ENCODE measurements at regions not wholly inside any gene's neighbourhood (a gene's known extent, or its start where the extent isn't known, plus 50 kb on each side); places are given as distances from the start of the nearest gene placed in this dataset.

DNA sequence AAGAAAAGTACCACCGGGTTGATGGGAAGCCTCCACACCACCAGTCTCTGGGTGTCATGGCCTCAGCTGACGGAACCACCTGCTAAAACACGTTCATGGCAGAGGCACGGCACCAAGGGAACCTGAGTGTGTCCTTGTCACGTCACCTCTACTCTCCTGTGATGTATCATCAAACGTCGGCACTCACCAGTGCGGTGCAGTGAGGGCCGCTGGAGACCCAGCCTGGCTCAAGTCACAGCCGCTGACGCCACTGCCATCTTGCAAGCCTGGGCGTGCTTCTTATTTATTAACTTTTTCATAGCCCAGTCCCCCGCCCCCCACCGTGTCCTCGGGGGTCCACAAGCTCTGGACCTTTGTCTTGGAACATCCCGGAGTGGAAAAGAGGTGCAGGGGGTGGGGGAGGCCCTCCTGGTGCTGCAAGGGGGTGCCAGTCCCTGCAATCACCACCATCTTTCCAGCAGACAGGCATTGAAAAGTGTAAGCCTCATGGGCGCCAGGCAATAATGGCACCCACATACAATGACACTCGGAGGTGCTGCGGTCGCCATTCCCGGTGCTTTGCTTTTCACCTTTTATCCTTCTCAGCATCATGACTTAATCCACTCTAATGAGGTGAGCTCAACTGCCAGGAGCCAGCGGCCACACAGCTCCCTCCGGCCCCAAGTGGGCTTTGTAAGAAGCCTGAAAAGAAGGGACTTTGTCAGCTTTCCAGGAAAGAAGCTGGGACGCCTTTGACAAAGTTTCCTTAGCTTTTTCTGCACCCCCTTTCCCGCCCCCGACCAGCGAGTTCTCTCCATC lies 202.3 kb upstream of the IRX1 start:
- no peak for DNase-seq

GRCh38 chr5:3392306-3392939 lies 203.2 kb upstream of the IRX1 start:
- DNase-seq: no peak

- no peak for DNase-seq
Measured at GRCh38 chr5:3391210-3391609, 204.4 kb upstream of the IRX1 start.

DNA sequence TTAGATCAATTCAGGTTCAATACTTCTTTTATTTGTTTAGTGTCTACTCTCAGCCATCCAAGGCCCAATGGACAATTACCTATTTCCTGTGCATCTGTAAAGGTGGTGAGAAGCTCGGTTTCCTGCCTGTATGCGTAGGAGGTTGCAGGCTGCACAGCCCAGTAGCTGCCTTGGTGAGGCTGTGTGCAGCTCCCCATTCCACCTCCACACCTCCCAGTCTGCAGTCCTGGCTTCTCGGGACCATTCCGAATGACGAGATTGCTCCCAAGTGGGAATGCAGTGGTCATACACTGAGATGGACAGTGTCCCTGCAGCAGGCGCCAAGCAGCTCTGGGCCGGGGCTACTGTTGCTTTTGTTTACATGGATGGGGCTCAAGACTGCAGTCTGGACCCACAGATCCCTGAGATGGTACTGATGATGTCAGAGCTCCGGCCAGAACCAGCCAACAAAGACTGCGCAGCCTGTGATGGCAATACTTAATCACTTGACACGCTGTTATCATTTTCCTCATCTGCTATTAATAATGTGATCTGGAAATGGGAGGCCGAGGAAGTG lies 206.1 kb upstream of the IRX1 start:
- no peak for DNase-seq

DNA sequence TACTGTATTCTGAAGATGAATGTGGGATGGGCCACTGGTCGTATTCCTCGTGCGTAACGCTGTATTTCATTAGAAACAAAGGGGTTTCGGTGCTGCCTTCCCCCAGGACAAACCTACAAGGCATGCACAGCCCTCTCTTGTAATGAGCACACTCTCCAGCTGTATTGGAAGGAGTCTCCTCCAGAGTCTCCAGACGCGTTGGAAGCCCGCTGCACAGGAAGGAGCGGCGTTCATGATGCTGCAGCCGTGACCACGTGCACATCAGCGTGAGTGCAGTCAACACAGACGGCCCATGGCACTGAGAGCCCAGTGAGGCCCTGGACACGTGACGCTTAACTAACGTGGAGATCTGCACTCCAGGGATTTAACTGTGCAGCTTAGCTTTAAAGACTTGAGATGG lies 209.0 kb upstream of the IRX1 start:
- DNase-seq: no peak

- no peak for DNase-seq
Measured at GRCh38 chr5:3385991-3386519, 209.6 kb upstream of the IRX1 start.

DNA sequence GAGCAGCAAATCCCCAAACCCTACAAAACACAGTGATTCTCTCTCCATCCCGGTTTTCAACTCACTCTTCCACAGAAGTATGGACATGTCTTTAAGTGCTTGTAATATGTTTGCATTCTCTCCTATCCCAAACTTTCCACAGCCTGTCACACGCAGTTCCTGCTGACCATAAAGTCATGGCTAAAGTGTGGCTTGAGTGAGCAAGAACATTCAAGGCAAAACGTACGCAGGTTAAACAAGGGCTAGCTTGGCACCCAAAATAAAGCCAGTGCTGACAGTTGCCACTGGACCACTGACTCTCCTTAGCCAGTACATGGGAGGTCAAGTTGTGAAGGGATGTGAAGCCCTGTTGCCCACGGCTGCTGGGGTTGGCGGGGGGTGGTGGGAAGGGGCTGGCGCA lies 211.1 kb upstream of the IRX1 start:
- DNase-seq: no peak

GRCh38 chr5:3382782-3383181 lies 212.8 kb upstream of the IRX1 start:
- no peak for DNase-seq

GRCh38 chr5:3382151-3382550 lies 213.5 kb upstream of the IRX1 start:
- no peak for DNase-seq

GRCh38 chr5:3381206-3381825 lies 214.3 kb upstream of the IRX1 start:
- no peak for DNase-seq

DNA sequence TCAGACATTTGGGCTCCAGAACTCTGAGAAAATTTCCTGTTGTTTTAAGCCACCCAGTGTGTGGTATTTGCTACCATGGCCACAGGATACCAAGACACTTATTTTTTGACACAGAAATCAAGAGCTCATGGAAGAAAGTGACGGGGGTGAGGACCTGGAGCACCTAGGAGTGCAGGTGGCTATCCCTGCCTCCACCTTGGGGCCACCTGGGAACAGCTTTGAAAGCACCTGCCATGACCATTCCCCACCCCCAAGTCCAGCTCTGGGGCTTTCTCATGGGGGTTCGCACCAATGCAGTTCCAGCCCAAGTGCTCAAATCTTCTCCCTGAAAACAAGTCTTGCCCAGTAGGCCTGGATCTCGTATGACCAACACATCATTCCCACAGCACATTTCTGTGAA lies 214.9 kb upstream of the IRX1 start:
- DNase-seq: no peak

DNA sequence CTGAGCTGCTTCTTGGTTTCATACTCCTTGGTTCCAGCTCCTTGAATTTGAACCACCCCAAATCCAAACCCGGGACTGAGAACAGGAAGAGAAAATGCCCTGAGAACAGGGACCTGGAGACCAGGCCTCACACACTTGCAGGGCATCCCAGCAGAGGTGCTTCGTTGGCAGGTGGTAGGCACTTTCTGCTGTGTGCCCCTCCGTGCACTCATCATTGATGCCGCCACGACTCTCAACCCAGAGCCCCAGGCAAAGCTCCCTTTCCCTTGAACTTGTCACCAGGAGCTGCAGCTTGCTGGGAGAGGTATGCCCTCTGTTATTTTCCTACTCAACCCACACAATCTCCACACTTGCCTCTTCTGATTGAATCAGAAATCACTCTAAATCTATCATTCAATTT lies 217.8 kb upstream of the IRX1 start:
- no peak for DNase-seq

DNA sequence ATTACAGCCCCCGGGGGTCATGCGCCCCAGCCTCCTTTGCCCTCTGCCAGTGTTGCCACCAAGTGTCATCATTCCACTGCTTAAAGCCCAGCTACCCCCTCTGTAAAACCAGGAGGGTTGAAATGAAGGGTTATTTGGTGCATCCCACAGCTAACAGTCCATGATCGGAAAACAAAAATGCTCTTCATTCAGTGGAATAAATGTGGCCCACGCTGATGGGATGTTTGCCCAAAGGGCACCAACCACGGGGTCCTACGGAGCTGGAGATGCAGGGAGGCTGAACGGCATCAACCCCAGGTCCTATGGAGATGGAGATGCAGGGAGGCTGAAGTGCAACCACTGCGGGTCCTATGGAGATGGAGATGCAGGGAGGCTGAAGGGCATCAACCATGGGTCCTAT lies 218.5 kb upstream of the IRX1 start:
- no peak for DNase-seq

DNA sequence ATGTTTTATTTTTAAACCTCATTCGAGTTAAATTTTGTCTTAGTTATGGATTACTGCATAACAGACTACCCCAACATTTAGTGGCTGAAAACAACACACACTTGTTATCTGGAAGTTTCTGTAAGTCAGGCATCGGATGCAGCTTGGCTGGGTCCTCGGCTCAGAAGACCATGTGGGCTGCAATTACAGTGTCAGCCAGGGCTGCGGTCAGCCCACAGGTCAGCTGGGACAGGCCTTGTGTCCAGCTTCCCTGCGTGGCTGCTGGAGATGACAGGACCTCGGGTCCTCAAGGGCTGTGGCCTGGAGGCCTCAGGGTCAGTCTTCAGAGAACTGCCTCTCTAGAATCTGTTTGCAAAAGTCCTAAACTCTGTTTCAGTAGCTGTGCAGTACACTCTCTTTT lies 219.0 kb upstream of the IRX1 start:
- no peak for DNase-seq

GRCh38 chr5:3375586-3376311 lies 219.9 kb upstream of the IRX1 start:
- DNase-seq: no peak

- DNase-seq: no peak
Measured at GRCh38 chr5:3373391-3373790, 222.2 kb upstream of the IRX1 start.

DNA sequence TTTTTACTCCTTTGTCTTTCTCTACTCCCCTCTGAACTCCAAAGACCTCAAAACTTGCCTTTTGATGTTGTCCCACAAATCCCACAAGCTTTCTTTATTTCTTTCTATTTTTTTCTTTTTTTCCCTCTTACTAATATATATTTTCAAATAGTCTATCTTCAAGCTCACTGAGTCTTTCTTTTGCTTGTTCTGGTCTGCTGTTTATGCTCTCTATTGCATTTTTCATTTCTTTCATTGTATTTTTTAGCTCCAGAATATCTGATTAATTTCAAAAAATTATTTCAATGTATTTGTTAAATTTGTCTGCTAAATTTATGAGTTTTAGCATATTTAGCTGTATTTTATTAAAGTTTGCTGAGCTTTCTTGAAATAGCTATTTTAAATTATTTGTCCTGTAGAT lies 223.3 kb upstream of the IRX1 start:
- no peak for DNase-seq

DNA sequence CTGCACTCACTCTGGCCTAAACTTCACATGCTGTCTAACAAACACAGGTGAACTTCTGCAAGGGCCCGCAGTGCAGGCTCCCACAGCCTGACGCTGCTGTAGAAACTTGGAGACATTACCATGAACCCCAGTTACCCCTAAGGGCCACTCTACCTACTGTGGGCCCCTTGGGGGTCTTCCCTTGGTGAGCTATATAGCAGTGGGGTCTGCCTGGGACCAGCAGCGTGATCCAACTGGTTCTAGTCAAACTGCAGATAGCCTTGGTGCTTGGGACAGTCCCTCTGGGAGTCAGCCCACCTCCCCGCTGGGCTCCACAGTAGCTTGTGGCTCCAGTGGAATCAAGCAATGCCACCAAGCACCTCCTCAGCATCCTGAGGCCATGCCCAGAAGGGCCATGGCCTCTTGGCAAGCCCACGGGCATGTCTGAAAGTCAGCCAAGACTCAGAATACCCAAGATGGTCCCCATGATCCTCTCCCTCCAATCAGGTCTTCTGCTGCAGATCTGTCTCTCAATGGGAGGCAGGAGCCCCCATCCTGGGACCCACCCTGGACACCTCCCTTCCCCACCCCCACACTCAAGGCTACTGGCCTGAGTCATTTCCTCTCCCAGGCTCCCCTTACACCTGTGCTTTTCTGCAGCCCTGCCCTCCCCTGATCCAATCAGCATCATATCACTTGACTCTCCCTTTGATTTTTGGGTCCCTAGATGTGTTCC lies 230.0 kb upstream of the IRX1 start:
- DNase-seq: no peak

GRCh38 chr5:3364941-3365340 lies 230.7 kb upstream of the IRX1 start:
- DNase-seq: no peak

- DNase-seq: no peak
Measured at GRCh38 chr5:3364433-3364832, 231.2 kb upstream of the IRX1 start.

GRCh38 chr5:3362606-3362910 lies 233.1 kb upstream of the IRX1 start:
- no peak for DNase-seq

- DNase-seq: no peak
Measured at GRCh38 chr5:3361811-3362605, 233.6 kb upstream of the IRX1 start.

All from activated CD8-positive, alpha-beta memory T cell treated with anti-CD3 and anti-CD28 coated beads, Interleukin-2, amount 50 U/mL, for 48 hours (primary cell).